H1 (cell line): ENCODE measurements at regions not wholly inside any gene's neighbourhood (a gene's known extent, or its start where the extent isn't known, plus 50 kb on each side); places are given as distances from the start of the nearest gene placed in this dataset.

Source experiments
- CEBPB ChIP-seq: IDR thresholded peaks from 2 replicates; pipeline ENCODE4 v1.6.1; 2012; ENCODE audit warnings: low read depth, low read length

GRCh38 chr17:63173903-63174302 is 207.9 kb downstream of the TANC2 start (continued):
- TF ChIP-seq CEBPB = no peak
- TF ChIP-seq, all 59 proteins: peak for 0
